Epithelial cell of proximal tubule (primary cell): ENCODE measurements at regions not wholly inside any gene's neighbourhood (a gene's known extent, or its start where the extent isn't known, plus 50 kb on each side); places are given as distances from the start of the nearest gene placed in this dataset.

Experiments used
- DNase-seq: peaks from one replicate; pipeline ENCODE4 v3.0.0-alpha.2; 2011; ENCODE audit warnings: low read depth
- H3K4me3 ChIP-seq: 2 replicates; pipeline ENCODE4 v1.5.1; 2011; ENCODE audit warnings: low read depth, mild to moderate bottlenecking, low read length
- CTCF ChIP-seq: conservative IDR thresholded peaks from 2 replicates; pipeline ENCODE4 v1.5.1; 2012; ENCODE audit warnings: low read depth, mild to moderate bottlenecking, low read length

DNA sequence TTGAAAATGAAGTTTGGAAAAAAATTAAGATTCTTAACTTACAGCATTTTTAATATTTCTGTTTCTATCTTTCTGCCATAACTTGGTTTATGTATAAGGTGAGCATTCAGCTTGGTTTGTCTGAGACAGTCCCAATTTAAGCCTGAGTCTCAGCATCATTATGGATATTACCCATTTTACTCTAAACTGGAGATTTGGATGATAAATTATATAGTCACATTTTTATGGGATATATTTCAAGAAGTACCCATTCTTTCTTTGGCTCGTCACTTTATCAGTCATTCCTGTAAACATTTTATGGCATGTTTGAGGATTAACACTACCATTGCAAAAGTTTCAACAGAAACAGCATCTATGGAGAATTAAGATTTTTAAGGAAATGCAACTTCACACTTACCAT lies 1129.0 kb upstream of the PCDH9 start:
- no peak for DNase-seq
- no peak overlapping the region for H3K4me3 ChIP-seq
- TF ChIP-seq CTCF: no peak

- no peak overlapping the region for H3K4me3 ChIP-seq
- DNase-seq: no peak
- no peak for TF ChIP-seq CTCF
Observed at GRCh38 chr13:68358294-68358705, 1128.2 kb upstream of the PCDH9 start.

GRCh38 chr13:68350554-68350953 lies 1120.4 kb upstream of the PCDH9 start:
- TF ChIP-seq CTCF: no peak
- H3K4me3 ChIP-seq: no peak overlapping the region
- DNase-seq: no peak

GRCh38 chr13:68347220-68347619 lies 1117.1 kb upstream of the PCDH9 start:
- no peak for TF ChIP-seq CTCF
- no peak for DNase-seq

DNA sequence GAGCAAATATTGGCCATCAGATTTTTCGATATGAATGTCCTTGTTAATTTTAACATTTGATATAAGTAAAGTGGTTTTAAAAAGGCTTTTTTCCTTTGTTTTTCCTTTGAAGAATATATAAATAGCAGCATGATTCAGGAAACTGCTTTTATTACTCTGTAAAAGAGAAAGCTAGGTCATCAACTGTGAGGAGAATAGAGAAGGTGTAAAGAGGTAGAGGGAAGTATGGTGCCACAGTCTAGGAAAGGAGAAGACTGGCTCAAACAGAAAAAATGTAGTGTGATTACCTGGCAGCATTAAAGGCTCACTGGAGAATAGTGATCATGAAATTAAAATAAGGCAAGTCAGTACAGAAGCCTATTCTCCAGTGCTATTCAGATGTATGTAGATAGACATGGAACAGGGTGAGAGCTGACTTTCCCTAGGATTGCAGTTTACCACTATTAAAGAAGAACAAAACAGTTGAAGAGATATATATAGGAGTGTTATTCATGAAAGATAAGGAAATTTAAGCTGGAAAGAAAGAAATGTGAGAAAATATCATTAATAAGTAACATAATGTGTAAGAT lies 1115.9 kb upstream of the PCDH9 start:
- no peak overlapping the region for H3K4me3 ChIP-seq
- DNase-seq: no peak
- no peak for TF ChIP-seq CTCF

More at GRCh38 chr13:68347220-68347619, 1117.1 kb upstream of the PCDH9 start:
- no peak overlapping the region for H3K4me3 ChIP-seq

DNA sequence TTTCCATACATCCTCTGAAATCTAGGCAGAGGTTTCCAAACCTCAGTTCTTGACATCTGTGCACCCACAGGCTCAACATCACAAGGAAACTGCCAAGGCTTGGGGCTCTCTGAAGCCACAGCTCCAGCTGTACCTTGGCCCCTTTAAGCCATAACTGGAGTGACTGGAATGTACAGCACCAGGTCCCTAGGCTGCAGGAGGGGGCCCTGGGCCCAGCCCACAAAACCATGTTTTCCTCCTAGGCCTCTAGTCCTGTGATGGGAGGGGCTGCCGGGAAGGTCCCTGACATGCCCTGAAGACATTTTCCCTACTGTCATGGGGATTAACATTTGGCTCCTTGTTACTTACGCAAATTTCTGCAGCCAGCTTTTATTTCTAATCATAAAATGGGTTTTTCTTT lies 1093.0 kb upstream of the PCDH9 start:
- TF ChIP-seq CTCF: no peak

DNA sequence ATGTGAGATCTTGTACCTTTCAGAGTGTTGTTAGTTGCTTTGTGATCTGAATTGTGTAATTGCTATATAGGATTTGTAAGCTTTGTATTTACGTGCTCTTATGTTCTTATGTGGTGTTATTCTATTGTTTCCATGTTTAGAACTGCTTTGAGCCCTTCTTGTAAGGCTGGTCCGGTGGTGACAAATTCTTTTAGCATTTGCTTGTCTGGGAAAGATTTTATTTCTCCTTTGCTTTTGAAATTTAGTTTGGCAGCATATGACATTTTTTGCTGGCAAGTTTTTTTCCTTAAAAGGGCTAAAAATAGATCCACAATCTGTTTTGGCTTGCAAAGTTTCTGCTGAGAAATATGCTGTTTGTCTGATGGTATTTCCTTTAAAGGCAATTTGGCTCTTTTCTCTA lies 1089.2 kb upstream of the PCDH9 start:
- DNase-seq: no peak
- no peak overlapping the region for H3K4me3 ChIP-seq
- no peak for TF ChIP-seq CTCF

More for the DNA sequence above, 1093.0 kb upstream of the PCDH9 start:
- no peak overlapping the region for H3K4me3 ChIP-seq
- no peak for DNase-seq
